CD14-positive monocyte (primary cell): ENCODE measurements at regions not wholly inside any gene's neighbourhood (a gene's known extent, or its start where the extent isn't known, plus 50 kb on each side); places are given as distances from the start of the nearest gene placed in this dataset.

Source experiments
- DNase-seq, 3 donors: peaks; one replicate each; pipeline ENCODE4 v3.0.0-alpha.2; 2011 to 2022
- H2AFZ ChIP-seq: 2 replicates; pipeline ENCODE4 v1.6.0; 2012; ENCODE audit warnings: mild to moderate bottlenecking, low read depth, low read length, inconsistent platforms; ENCODE audit not compliant: insufficient read depth, poor library complexity, severe bottlenecking
- H3K27ac ChIP-seq, 2 donors: 1 replicate in 1 of 2; 2 replicates in 1 of 2; pipeline ENCODE4 v1.5.1; 2012 to 2013; ENCODE audit warnings: low read length in 2 of 2, control low read depth in 1 of 2, inconsistent platforms in 1 of 2, low read depth in 1 of 2, mild to moderate bottlenecking in 1 of 2
- H3K27me3 ChIP-seq, 2 donors: one replicate each; pipeline versions ENCODE4 v1.6.0 to v1.6.1; 2011 to 2013; ENCODE audit warnings: low read length in 2 of 2; ENCODE audit not compliant: control insufficient read depth in 2 of 2, insufficient read depth in 2 of 2
- H3K36me3 ChIP-seq, 2 donors: replicated peaks in 1 of 2; 1 replicate in 1 of 2; 2 replicates in 1 of 2; pipeline versions ENCODE4 v1.5.1 to v1.6.1; 2012 to 2013; ENCODE audit warnings: low read length in 2 of 2, control low read depth in 1 of 2, inconsistent platforms in 1 of 2, mild to moderate bottlenecking in 1 of 2; ENCODE audit not compliant: insufficient read depth in 2 of 2, control insufficient read depth in 1 of 2
- H3K4me1 ChIP-seq, 2 donors: 1 replicate in 1 of 2; 2 replicates in 1 of 2; pipeline versions ENCODE4 v1.5.1 to v1.6.1; 2012 to 2013; ENCODE audit warnings: low read length in 2 of 2, control low read depth in 1 of 2, inconsistent platforms in 1 of 2, mild to moderate bottlenecking in 1 of 2, moderate library complexity in 1 of 2; ENCODE audit not compliant: insufficient read depth in 2 of 2, control insufficient read depth in 1 of 2
- H3K4me2 ChIP-seq: replicated peaks from 2 replicates; pipeline ENCODE3; 2012; ENCODE audit warnings: low read length, moderate library complexity, mild to moderate bottlenecking; ENCODE audit not compliant: poor library complexity, severe bottlenecking; ENCODE audit errors: extremely low read depth
- H3K4me3 ChIP-seq, 3 experiments: fragments of 200-600 bp in 1 of 3; sonication (generic) in 1 of 3; replicated peaks in 1 of 3; 1 replicate in 2 of 3; 2 replicates in 1 of 3; pipeline ENCODE4 v1.5.1; 2011 to 2013; ENCODE audit warnings: low read length in 3 of 3, mild to moderate bottlenecking in 3 of 3, control low read depth in 2 of 3, low read depth in 2 of 3, inconsistent platforms in 1 of 3, moderate library complexity in 1 of 3
- H3K79me2 ChIP-seq: 2 replicates; pipeline ENCODE4 v1.6.0; 2012; ENCODE audit warnings: mild to moderate bottlenecking, control low read depth, inconsistent platforms, low read length, moderate library complexity; ENCODE audit not compliant: insufficient read depth
- H3K9ac ChIP-seq: 2 replicates; pipeline ENCODE4 v1.6.0; 2017; ENCODE audit warnings: low read length, mild to moderate bottlenecking; ENCODE audit not compliant: insufficient read depth, poor library complexity, severe bottlenecking
- H3K9me3 ChIP-seq, 2 donors: replicated peaks in 1 of 2; 1 replicate in 1 of 2; 2 replicates in 1 of 2; pipeline versions ENCODE4 v1.5.1 to v1.6.1; 2012 to 2013; ENCODE audit warnings: low read length in 2 of 2, control low read depth in 1 of 2; ENCODE audit not compliant: control insufficient read depth in 1 of 2, insufficient read depth in 1 of 2
- H4K20me1 ChIP-seq: 2 replicates; pipeline ENCODE4 v1.6.0; 2012; ENCODE audit warnings: mild to moderate bottlenecking, low read length, control low read depth, moderate library complexity; ENCODE audit not compliant: insufficient read depth
- H3K27ac Mint-ChIP-seq, 7 donors: one replicate each; pipeline ENCODE4 v1.8.0; 2020; ENCODE audit warnings: mild to moderate bottlenecking in 7 of 7, mixed read lengths in 7 of 7, moderate library complexity in 6 of 7, inconsistent platforms in 2 of 7
- H3K27me3 Mint-ChIP-seq, 3 donors: one replicate each; pipeline ENCODE4 v1.8.0; 2021 to 2022; ENCODE audit warnings: low read depth in 3 of 3, mild to moderate bottlenecking in 3 of 3, mixed read lengths in 3 of 3, moderate library complexity in 3 of 3, inconsistent platforms in 1 of 3
- H3K36me3 Mint-ChIP-seq, 2 donors: one replicate each; pipeline ENCODE4 v1.8.0; 2020; ENCODE audit warnings: mixed read lengths in 2 of 2, inconsistent platforms in 1 of 2, mild to moderate bottlenecking in 1 of 2
- H3K4me1 Mint-ChIP-seq: one replicate; pipeline ENCODE4 v1.8.0; 2020; ENCODE audit warnings: mild to moderate bottlenecking, mixed read lengths
- H3K4me3 Mint-ChIP-seq, 2 donors: one replicate each; pipeline ENCODE4 v1.8.0; 2020; ENCODE audit warnings: mild to moderate bottlenecking in 2 of 2, mixed read lengths in 2 of 2, moderate library complexity in 1 of 2
- H3K9me3 Mint-ChIP-seq, 7 donors: one replicate each; pipeline ENCODE4 v1.8.0; 2020 to 2022; ENCODE audit warnings: mixed read lengths in 7 of 7, mild to moderate bottlenecking in 6 of 7, moderate library complexity in 6 of 7, inconsistent platforms in 2 of 7
- WGBS: methylation state at CpG from one replicate; pipeline ENCODE4 v1.1.5; 2013; ENCODE audit warnings: missing lambda C conversion rate; ENCODE audit not compliant: insufficient coverage; 5-methylcytosine and 5-hydroxymethylcytosine counted together
- intact Hi-C, 2 donors: fragments of 100-400 bp; cut with micrococcal nuclease; formaldehyde crosslinking; loops; one replicate each; pipeline versions ENCODE4 v1.15.0 to v1.15.1; 2023
- TF ChIP-seq, protein P1 (sequence below): fragments of 200-600 bp; IDR thresholded peaks from one replicate; pipeline ENCODE4 v1.8.0; 2022; ENCODE audit warnings: antibody characterized with exemption, mild to moderate bottlenecking

DNA sequence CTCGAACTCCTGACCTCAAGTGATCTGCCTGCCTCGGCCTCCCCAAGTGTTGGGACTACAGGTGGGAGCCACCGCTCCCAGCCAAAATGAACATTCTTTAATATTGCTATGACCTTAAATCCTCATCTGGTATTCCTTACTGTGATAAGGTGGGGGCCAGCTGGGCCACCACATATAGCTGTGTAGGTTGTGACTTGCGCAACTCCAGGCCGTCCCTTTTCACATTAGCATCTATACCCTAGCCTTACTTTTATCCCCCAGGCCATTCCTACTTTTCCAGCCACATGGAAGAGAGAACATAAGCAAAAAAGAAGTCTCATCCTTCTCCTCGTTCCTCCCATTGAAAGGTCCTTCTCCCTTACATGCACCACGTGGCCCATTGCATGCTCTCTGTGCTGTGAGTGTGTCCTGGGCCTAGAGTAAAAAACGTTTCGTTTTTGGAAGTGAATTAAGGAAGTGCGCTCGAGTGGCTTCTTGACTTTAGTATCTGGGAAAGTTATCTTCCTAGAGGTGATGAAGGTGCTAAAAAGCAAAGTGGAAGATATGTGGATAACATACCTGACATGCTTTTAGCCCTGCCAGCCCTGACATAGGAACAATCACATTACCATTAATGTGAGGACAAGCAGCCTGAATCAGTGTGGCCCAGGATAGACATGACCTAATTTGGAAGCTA, 56.8 kb upstream of the KIF13A start:
- H3K27me3 Mint-ChIP-seq = peaks cover 0 to 1% (median 0%) of the 10 kb centered on the region in 3 donors
- Histone ChIP-seq H3K9ac (no peak overlapping the region), H3K36me3 (no peaks in the 10 kb centered on the region), H3K4me2 (no peak overlapping the region), H3K4me3 (no peak overlapping the region), H3K79me2 (no peaks in the 10 kb centered on the region), H2AFZ (no peak overlapping the region), H3K9me3 (no peaks in the 10 kb centered on the region), H3K27ac (no peak overlapping the region), H3K27me3 (no peaks in the 10 kb centered on the region), H3K4me1 (no peaks in the 10 kb centered on the region), H4K20me1 (no peaks in the 10 kb centered on the region)
- intact Hi-C loops = no loop called here
- 60% methylated on average over 4 of the region's 11 CpGs for WGBS
- peaks cover 13% of the 10 kb centered on the region for H3K4me1 Mint-ChIP-seq
- H3K36me3 Mint-ChIP-seq = no peaks in the 10 kb centered on the region
- H3K4me3 Mint-ChIP-seq = no peak overlapping the region
- TF ChIP-seq, protein P1, sequence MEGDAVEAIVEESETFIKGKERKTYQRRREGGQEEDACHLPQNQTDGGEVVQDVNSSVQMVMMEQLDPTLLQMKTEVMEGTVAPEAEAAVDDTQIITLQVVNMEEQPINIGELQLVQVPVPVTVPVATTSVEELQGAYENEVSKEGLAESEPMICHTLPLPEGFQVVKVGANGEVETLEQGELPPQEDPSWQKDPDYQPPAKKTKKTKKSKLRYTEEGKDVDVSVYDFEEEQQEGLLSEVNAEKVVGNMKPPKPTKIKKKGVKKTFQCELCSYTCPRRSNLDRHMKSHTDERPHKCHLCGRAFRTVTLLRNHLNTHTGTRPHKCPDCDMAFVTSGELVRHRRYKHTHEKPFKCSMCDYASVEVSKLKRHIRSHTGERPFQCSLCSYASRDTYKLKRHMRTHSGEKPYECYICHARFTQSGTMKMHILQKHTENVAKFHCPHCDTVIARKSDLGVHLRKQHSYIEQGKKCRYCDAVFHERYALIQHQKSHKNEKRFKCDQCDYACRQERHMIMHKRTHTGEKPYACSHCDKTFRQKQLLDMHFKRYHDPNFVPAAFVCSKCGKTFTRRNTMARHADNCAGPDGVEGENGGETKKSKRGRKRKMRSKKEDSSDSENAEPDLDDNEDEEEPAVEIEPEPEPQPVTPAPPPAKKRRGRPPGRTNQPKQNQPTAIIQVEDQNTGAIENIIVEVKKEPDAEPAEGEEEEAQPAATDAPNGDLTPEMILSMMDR = no peak
- no peak overlapping the region for H3K27ac Mint-ChIP-seq
- no peak for DNase-seq
- H3K9me3 Mint-ChIP-seq = peaks cover 0 to 5% (median 0%) of the 10 kb centered on the region in 7 donors

DNA sequence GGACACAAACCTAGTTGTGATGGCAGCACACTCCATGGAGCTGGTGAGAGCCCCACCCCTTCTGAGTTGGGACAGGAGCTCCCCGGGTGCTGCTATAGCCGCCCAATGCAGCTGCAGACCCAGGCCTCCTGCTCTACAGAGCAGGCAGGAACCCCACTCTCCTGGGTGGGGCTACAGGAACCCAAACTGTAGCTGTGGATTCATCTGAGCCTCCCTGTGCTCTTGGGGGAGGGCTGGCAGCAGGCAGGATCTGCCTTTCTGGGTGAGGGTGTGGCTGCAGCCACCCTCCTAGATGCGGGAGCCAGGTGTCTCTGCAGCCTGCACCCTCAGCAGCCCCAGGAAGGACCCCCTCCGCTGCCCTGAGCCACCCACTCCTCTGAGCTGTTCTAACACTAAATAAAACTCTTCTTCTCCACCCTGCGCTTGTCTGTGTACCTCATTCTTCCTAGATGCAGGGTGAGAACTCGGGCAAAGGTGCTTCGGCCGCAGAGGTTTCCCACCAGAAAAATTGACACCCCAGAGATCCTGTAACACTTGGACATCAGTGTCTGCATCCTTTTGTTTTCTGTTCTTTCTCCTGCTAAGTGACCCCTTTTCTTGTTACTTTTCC, 55.2 kb upstream of the KIF13A start:
- no peak overlapping the region for H2AFZ ChIP-seq
- TF ChIP-seq, protein P1 = no peak

More for the DNA sequence above, 55.2 kb upstream of the KIF13A start:
- 97% methylated on average over 6 of the region's 8 CpGs for WGBS
- no peaks in the 10 kb centered on the region for H3K4me1 ChIP-seq
- H4K20me1 ChIP-seq = no peaks in the 10 kb centered on the region
- DNase-seq = no peak
- H3K4me3 ChIP-seq = no peak overlapping the region
- no peak overlapping the region for H3K4me3 Mint-ChIP-seq
- H3K27me3 Mint-ChIP-seq = no peaks in the 10 kb centered on the region
- no peaks in the 10 kb centered on the region for H3K36me3 Mint-ChIP-seq
- H3K9me3 Mint-ChIP-seq = peaks cover 0 to 5% (median 0%) of the 10 kb centered on the region in 7 donors
- no peak overlapping the region for H3K9ac ChIP-seq
- H3K79me2 ChIP-seq = no peaks in the 10 kb centered on the region
- no peaks in the 10 kb centered on the region for H3K9me3 ChIP-seq
- H3K27me3 ChIP-seq = no peaks in the 10 kb centered on the region
- H3K27ac ChIP-seq = no peak overlapping the region
- H3K4me1 Mint-ChIP-seq = peaks cover 13% of the 10 kb centered on the region
- no peaks in the 10 kb centered on the region for H3K36me3 ChIP-seq
- intact Hi-C loops = no loop called here
- H3K27ac Mint-ChIP-seq = peak overlapping the region in 1 of 7 donors; percentile 51
- no peak overlapping the region for H3K4me2 ChIP-seq
